Vagina (tissue), 2 donors: ENCODE measurements at regions not wholly inside any gene's neighbourhood (a gene's known extent, or its start where the extent isn't known, plus 50 kb on each side); places are given as distances from the start of the nearest gene placed in this dataset.

Experiments used
- DNase-seq, 2 donors: peaks; one replicate each; pipeline ENCODE4 v3.0.0-alpha.2; 2017; ENCODE audit errors: extremely low spot score in 2 of 2
- H3K27ac ChIP-seq: fragments of 200-600 bp; sonication (generic); one replicate; pipeline ENCODE4 v1.5.1; 2019
- H3K27me3 ChIP-seq: fragments of 200-600 bp; sonication (generic); one replicate; pipeline ENCODE4 v1.5.1; 2019
- H3K36me3 ChIP-seq, 2 donors: fragments of 200-600 bp; sonication (generic); one replicate each; pipeline ENCODE4 v1.5.1; 2017 to 2019
- H3K4me1 ChIP-seq: fragments of 200-600 bp; sonication (generic); one replicate; pipeline ENCODE4 v1.5.1; 2019
- H3K4me3 ChIP-seq, 2 donors: fragments of 200-600 bp; sonication (generic); 1 replicate in 1 of 2; 2 replicates in 1 of 2; pipeline ENCODE4 v1.5.1; 2016 to 2019
- H3K9me3 ChIP-seq: fragments of 200-600 bp; sonication (generic); one replicate; pipeline ENCODE4 v1.5.1; 2019
- POLR2A ChIP-seq, 2 donors: fragments of 450-650 bp; IDR thresholded peaks; one replicate each; pipeline ENCODE4 v1.6.1; 2017; ENCODE audit warnings: antibody characterized with exemption in 2 of 2, mild to moderate bottlenecking in 2 of 2, moderate library complexity in 2 of 2
- POLR2AphosphoS5 ChIP-seq, 2 donors: sonication (generic); formaldehyde crosslinking; IDR thresholded peaks; one replicate each; pipeline ENCODE4 v1.9.0; 2017; ENCODE audit warnings: antibody characterized with exemption in 2 of 2, mild to moderate bottlenecking in 2 of 2, low read depth in 1 of 2; ENCODE audit not compliant: insufficient read depth in 1 of 2
- intact Hi-C: fragments of 100-400 bp; cut with DNase I; formaldehyde crosslinking; loops from one replicate; pipeline ENCODE4 v1.15.1; 2023
- TF ChIP-seq, protein P1 (sequence below), 3 experiments: fragments of 450-650 bp in 2 of 3; fragments of 200-600 bp in 1 of 3; sonication (generic) in 1 of 3; IDR thresholded peaks; one replicate each; pipeline ENCODE4 v1.5.1; 2017 to 2019; ENCODE audit warnings: antibody characterized with exemption in 3 of 3, mild to moderate bottlenecking in 2 of 3, moderate library complexity in 2 of 3

DNA sequence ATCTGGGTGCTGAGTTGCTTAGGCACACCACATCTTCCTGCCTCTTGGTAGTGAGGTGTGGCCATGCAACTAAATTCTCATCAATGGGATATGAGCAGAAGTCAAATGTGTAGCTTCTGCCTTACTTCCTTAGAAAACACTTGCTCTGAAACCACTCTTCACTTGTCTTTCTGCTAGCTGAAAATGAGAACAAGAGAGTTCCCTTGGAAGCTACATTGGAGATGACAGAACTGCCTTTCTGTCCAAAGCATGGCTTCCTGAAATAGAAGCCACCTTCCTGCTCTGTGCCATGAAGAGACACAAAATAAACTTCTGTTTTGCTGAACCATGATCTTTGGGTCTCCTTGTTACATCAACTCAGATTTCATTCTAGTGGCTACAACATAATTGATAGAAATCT is 659.9 kb downstream of the IRS1 start:
- Histone ChIP-seq H3K9me3 (no peaks in the 10 kb centered on the region), H3K4me1 (no peaks in the 10 kb centered on the region), H3K4me3 (no peak overlapping the region), H3K36me3 (no peaks in the 10 kb centered on the region), H3K27ac (no peak overlapping the region), H3K27me3 (no peaks in the 10 kb centered on the region)
- no peak for DNase-seq
- intact Hi-C loops = no loop called here
- TF ChIP-seq POLR2A (IDR thresholded peaks at IDR 0.05) (no peak), POLR2AphosphoS5 (IDR thresholded peaks at IDR 0.05; ENCODE audit: insufficient read depth in 1 of 2, low read depth in 1 of 2) (no peak)
- TF ChIP-seq, protein P1, sequence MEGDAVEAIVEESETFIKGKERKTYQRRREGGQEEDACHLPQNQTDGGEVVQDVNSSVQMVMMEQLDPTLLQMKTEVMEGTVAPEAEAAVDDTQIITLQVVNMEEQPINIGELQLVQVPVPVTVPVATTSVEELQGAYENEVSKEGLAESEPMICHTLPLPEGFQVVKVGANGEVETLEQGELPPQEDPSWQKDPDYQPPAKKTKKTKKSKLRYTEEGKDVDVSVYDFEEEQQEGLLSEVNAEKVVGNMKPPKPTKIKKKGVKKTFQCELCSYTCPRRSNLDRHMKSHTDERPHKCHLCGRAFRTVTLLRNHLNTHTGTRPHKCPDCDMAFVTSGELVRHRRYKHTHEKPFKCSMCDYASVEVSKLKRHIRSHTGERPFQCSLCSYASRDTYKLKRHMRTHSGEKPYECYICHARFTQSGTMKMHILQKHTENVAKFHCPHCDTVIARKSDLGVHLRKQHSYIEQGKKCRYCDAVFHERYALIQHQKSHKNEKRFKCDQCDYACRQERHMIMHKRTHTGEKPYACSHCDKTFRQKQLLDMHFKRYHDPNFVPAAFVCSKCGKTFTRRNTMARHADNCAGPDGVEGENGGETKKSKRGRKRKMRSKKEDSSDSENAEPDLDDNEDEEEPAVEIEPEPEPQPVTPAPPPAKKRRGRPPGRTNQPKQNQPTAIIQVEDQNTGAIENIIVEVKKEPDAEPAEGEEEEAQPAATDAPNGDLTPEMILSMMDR (IDR thresholded peaks at IDR 0.05) = no peak

DNA sequence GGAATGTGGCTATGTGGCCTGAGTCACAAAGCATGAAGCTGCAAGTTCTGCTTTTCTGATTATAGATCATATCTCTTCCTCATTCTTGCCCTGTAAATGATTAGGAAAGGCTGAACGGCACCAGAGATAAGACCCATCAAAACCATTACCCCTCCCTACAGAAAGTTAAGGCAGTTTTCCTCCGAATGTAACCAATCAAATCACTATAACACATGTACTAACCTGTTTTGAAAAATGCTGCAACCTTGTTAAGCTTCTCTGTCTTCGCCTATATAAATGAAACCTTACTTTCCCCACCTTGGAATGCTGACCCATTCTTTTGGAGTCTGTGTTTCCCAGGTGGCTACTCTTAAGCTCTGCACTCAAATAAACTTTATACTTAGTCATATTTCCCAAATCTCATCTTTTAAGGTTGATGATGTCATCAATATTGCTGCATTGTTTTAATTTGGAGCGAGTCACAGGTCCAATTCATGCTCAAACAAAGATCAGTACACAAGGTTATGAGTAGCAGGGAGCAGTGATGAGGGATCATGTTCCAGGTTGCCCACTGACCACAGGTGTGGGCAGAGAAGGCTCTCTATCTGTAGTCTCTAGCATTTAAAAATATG is 662.3 kb downstream of the IRS1 start:
- Histone ChIP-seq H3K27ac (no peak overlapping the region), H3K9me3 (no peaks in the 10 kb centered on the region), H3K27me3 (no peaks in the 10 kb centered on the region), H3K4me1 (no peaks in the 10 kb centered on the region), H3K36me3 (no peaks in the 10 kb centered on the region), H3K4me3 (no peak overlapping the region)
- TF ChIP-seq POLR2A (IDR thresholded peaks at IDR 0.05) (no peak), POLR2AphosphoS5 (IDR thresholded peaks at IDR 0.05; ENCODE audit: insufficient read depth in 1 of 2, low read depth in 1 of 2) (no peak)
- TF ChIP-seq, protein P1 (IDR thresholded peaks at IDR 0.05) = no peak
- intact Hi-C loops = no loop called here
- no peak for DNase-seq

DNA sequence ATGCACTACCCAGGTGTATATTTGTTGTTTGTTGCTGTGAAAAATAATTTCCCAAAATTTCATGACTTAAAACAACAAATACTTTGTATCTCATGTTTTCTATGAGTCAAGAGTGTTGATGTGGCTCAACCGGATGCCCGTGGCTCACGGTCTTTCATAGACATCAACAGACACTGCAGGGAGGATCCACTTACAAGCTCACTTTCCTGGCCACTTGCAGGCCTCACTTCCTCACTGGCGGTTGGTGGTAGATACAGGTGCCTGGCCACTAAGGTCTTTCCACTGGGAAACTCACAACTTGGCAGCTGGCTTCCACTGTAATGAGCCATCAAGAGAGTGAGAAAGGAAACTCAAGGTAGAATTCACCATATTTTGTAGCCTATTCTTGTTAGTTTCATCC is 662.9 kb downstream of the IRS1 start:
- Histone ChIP-seq H3K36me3 (no peaks in the 10 kb centered on the region), H3K27me3 (no peaks in the 10 kb centered on the region), H3K27ac (no peak overlapping the region), H3K4me1 (no peaks in the 10 kb centered on the region), H3K4me3 (no peak overlapping the region), H3K9me3 (no peaks in the 10 kb centered on the region)
- intact Hi-C loops = no loop called here
- DNase-seq = no peak
- TF ChIP-seq POLR2AphosphoS5 (IDR thresholded peaks at IDR 0.05; ENCODE audit: insufficient read depth in 1 of 2, low read depth in 1 of 2) = no peak
- TF ChIP-seq, protein P1 (IDR thresholded peaks at IDR 0.05) = no peak
- no peak for TF ChIP-seq POLR2A (IDR thresholded peaks at IDR 0.05)

DNA sequence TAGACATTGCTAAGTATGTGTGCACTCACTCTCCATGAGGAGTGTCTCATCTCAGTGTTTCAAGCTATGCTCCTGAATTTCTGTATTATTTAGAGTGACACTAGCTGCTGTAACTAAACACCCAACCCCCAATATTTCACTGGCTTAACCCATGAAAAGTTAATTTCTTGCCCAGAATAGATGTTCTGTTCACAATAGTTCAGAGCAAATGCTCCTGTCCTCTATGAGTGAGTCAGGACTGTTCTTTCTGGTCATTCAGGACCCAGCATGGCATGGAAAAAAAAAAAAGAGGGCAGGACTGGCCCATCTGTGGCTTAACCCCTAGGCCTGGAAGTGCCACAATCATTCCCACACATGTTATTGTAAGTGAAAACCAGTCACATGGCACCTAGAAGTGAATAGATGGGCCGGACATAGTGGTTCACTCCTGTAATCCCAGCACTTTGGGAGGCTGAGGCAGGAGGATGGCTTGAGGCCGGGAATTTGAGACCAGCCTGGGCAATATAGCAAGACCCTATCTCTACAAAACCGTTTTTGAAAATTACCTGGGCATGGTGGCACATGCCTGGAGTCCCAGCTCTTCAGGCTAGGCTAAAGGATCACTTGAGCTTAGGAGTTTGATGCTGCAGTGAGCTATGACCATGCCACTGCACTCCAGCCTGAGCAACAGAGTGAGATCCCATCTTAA is 663.6 kb downstream of the IRS1 start:
- Histone ChIP-seq H3K27ac (no peak overlapping the region), H3K36me3 (no peaks in the 10 kb centered on the region), H3K4me3 (no peak overlapping the region), H3K9me3 (no peaks in the 10 kb centered on the region), H3K27me3 (no peaks in the 10 kb centered on the region), H3K4me1 (no peaks in the 10 kb centered on the region)
- no peak for DNase-seq
- intact Hi-C loops = no loop called here
- TF ChIP-seq, protein P1 (IDR thresholded peaks at IDR 0.05) = no peak
- TF ChIP-seq POLR2A (IDR thresholded peaks at IDR 0.05) (no peak), POLR2AphosphoS5 (IDR thresholded peaks at IDR 0.05; ENCODE audit: insufficient read depth in 1 of 2, low read depth in 1 of 2) (no peak)
